ENCODE measurements at regions not wholly inside any gene's neighbourhood (a gene's known extent, or its start where the extent isn't known, plus 50 kb on each side); places are given as distances from the start of the nearest gene placed in this dataset.
"Not testable (repeated sequence)": the region's sequence is repeated elsewhere in the genome, so short reads cannot be mapped to it uniquely, and the experiment has no call there.

DNA sequence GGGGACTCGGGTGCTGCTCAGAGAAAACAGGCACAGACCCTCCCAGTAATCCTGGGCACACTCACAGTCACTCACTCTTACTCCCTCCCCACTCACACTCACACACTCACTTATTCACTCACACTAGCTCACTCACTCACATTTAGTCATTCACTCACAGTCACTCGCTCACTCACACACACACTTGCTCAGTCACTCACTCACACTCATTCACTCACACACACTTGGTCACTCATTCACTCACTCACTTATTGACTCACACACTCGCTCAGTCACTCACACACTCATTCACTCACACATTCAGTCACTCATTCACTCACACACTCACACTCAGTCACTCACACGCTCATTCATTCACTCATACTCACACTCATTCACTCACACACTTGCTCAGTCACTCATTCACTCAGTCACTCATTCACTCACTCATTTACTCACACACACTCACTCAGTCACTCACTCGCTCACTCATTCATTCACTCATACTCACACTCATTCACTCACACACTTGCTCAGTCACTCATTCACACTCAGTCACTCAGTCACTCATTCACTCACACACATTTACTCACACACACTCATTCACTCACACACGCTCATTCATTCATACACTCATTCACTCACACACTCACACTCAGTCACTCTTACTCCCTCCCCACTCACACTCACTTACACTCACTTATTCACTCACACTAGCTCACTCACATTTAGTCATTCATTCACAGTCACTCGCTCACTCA, 164.2 kb upstream of the C1orf174 start:
- DNase-seq, result no peak

DNA sequence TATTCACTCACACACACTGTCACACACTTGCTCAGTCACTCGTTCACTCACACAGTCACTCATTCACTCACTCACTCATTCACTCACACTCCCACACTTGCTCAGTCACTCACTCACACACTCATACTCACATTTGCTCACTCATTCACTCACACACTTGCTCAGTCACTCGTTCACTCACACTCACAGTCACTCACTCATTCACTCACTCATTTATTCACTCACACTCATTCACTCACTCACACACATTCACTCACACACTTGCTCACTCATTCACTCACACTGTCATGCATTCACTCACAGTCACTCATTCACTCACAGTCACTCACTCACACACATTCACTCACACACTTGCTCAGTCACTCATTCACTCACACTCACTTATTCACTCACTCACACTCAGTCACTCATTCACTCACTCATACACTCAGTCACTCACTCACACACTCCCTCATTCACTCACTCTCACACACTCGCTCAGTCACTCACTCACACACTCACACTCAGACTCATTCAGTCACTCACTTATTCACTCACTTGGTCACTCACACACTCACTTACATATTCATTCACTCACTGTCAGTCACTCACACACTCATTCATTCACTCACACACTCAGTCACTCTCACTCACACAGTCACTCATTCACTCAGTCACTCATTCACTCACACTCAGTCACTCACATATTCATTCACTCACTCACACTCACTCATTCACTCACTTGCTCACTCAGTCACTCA, 167.0 kb upstream of the C1orf174 start:
- DNase-seq, result no peak

DNA sequence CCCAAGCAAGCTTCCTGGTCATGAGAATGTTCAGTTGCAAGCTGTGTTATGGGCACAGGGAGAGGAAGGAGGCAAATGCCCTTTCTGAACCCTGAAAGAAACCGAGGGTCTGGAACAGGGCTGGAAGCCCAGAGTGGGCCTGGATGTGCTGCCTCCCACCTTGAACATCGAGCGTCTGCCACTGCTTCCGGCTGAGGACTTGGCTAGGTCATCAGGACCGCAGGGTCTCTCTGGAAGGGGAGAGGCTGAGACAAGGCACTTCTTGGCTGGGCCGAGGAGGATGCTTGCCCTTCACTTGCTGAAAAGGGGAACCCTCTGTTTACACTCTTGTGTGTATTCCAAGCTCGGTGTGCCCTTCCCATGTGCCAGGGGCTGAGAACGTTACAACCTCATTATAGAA, 168.0 kb upstream of the C1orf174 start:
- no peak for DNase-seq

DNA sequence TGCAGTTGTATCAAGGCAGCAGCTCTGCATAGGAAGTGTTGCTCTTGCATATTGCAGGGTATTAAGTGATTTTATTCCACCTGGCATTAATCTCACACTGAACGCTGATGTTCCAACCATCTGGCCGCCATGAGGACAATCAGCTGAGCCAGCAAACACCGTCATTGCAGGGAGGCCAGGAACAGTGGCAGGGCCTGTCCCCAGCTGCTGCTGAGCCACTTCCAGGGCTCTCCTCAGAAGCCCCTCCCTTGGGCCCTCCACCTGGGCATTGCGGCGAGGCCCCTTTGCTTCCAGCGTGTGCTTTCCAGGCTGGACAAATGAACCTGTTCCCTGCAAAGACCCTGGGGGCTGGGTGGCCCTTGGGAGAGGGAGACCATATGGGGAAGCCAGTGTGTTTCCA, 171.6 kb upstream of the C1orf174 start:
- no peak for DNase-seq

DNA sequence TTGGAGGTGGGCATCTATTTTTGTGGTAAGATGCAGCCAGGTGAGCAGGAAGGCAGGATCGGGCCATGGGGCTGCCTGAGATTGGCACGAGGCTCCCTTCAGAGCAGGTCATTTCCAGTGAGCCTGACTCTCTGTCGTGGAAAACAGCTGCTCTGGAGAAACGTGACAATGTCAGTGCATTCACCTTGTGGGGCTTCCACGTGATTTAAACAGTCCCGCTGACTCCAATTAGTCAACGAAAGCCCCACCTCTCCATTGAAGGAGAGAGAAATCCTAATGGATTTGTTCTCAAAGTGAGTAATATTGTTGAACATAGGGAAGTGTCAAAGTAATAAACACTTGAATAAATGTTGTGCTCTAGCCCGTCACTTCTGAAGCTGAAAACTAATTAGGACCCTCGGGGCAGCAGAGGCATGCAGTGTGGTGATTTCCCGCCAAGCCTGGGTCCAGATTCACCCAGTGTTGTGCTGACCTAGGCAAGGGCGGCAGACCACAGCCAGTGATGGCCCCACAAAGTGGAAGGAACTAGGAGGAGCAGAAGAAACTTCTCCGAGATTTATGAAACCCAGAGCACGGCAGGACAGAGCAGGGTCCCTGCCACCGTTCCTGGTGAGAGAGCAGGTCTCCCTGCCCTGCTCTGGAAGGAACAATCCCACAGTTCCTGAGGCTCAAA, 172.5 kb upstream of the C1orf174 start:
- no peak for DNase-seq

DNA sequence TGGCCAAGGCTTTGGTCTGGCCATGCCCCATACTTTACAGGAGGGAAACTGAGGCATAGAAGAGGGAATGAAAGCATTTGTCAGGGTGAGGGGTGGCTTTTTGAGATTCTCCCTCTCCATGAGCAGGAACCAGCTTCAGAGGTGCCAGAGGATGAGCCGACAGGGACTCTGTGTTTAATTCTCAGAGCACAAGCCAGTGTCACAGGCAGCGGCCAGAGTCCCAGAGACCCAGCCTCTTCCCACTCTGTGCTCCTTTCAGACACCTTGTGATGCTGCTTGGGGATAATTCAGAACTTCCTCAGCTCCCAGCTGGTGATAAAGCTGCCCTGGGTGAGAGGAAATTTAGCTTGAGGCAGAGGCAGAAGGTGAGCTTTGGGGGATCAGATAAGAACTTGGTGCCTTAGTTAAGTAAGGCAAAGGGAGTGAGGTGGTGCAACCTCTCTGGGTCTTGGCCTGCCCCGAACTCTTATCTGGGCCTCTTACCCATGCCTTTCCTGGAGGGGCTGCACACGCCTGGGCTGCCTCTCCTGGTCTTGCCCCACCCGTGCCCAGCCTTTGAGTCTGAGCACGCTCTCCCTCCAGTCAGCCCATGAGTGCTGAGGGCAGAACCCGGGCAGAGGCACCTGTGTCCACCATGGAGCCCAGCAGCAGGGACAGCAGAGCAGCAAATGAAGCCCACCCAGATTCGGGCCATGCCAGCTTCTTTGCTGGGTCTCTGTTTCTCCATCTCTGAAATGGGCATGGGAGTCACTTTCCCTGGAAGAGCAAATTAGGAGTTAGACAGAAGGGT, 175.6 kb upstream of the C1orf174 start:
- no peak for DNase-seq

DNA sequence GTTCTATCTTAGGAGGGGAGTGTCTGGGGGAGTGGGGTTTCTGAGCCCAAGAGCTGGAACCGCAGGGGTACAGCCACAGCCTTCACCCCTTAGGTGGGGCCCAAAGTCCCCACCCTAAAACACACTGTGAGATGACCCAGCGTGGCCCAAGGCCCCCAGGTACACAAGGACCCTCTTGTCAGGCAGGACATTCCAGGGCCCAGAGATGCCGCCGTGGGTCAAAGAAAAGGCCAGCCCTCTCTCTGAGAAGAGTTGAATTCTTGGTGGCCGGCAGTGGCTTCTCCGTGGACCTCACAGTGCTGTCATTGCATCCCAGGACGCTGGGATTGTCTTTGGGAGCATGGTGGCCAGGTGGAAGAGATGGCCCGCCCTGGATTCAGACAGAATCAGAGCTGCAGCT, 176.3 kb upstream of the C1orf174 start:
- DNase-seq, result no peak

DNA sequence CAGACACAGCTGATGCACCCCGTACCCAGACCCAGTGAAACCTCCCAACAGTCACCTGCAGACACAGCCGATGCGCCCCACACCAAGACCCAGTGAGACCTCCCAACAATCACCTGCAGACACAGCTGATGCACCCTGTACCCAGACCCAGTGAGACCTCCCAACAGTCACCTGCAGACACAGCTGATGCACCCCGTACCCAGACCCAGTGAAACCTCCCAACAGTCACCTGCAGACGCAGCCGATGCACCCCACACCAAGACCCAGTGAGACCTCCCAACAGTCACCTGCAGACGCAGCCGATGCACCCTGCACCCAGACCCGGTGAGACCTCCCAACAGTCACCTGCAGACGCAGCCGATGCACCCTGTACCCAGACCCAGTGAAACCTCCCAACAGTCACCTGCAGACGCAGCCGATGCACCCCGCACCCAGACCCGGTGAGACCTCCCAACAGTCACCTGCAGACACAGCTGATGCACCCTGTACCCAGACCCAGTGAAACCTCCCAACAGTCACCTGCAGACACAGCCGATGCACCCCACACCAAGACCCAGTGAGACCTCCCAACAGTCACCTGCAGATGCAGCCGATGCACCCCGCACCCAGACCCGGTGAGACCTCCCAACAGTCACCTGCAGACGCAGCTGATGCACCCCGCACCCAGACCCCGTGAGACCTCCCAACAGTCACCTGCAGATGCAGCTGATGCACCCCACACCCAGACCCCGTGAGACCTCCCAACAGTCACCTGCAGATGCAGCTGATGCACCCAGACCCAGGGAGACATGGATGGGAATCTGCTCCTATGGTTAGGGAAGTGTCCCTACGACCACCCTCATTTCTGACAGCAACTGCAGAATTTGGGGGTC, 178.3 kb upstream of the C1orf174 start:
- DNase-seq, result not testable (repeated sequence)

DNA sequence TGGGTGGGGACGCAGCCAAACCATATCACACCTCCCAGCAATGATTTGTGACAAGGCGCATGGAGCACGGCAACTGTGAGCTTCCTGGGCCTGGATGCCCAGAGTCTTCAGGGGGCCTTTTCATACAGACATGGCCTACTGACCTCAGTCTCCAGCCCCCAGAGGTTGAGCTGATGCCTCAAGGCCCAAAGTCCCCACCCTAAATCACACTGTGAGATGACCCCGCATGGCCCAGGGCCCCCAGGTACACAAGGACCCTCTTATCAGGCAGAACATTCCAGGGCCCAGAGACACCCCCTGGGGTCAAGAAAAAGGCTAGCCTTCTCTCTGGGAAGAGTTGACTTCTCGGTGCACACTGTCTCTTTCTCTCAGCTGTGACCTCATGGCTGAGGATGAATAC, 179.7 kb upstream of the C1orf174 start:
- no peak for DNase-seq

DNA sequence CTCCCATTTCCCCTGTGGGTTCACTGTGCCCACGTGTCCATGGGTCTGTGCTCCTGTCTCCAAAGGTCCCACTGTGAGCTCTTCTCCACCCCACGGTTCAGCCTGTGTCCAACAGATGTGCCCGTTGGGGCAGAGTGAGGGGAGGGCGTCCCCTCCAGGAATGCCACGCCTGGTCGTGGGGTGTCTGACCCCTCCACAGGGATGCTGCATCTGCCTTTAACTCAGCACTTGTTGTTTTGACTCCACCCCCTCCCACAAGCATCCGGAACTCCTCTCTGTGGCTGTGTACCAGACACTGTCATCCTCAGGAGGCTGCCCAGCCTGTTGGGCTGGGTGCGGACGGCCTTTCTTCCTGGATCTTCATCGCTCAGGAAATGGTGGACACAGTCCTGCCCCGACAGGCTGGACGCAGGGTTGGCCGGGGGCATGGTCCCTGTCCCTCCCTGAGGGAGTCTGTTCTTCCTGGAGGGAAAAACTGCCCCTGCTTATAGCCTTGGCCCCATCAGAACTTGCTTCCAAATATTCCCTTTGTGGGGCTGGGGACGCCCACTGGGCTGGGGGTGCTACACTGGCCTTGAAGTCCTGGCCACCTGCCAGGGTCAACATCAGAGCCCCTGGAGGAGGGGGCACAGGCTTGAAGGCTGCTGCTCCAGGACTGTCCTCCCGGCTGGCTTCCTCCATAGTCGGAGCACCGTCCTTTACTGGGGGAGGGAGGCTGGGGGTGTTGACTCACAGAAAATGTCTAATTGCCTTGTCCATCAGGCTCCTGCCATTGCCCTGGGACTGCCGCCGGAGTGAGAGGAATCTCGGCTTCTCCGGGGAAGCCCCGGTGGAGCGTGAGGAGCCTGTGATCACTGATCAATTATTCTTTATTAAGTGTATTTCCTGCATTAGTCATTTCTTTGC, 182.0 kb upstream of the C1orf174 start:
- DNase-seq, result no peak

DNA sequence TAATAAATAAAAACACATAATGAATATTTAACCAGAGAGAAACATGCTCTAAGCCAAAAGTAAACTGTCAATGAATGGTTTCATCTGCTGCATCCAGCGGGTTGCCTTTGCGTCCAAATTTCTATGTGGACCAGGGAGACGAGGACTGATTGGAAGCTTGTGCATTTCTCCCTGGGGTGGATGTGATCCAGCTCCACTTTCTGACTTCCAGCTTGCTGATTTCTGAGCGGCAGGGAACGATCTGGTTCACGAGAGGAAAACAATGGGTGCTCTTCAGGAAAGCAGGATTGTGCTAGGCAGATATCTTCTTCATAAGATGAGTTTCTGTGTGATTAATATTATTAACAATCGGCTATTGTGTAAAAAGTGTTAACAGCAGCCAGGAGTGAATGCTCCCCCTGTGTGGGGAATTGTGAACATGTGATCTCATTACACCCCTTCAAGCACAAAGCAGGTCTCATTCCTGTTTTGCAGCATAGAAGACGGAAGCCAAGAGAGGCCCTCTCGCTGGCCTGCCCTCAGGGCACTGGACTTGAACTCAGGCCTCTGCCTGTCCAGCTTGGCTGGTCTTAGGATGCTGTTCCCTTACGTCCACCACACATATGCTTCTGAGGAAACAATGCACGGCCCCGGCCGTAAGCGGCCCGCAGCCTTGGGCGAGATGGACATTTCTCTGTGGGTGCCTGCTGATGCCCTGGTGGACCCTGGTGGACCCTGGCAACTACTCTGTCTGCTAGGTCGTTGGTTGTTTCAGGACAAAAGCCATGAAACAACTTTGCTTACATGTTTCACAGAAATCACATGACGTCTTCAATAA, 183.4 kb upstream of the C1orf174 start:
- peak; percentile 8 for DNase-seq

DNA sequence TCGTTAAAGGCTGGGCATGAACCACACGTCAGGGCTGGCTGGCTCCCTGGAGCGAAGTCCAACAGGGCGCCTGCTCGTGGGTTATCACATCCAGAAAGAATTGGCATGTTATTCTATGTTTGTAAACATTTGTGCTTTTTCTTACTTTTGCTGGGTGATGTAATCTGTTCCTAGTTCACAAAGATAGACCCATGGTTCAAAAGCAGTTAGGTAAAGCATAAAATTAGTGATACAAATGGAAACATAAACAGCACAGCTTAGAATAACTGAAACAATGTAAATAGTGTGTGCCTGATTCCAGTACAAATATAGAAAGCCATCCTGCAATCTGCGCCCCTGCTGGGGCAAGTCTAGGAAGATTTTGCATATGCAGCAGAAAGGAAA, 184.0 kb upstream of the C1orf174 start:
- no peak for DNase-seq

DNA sequence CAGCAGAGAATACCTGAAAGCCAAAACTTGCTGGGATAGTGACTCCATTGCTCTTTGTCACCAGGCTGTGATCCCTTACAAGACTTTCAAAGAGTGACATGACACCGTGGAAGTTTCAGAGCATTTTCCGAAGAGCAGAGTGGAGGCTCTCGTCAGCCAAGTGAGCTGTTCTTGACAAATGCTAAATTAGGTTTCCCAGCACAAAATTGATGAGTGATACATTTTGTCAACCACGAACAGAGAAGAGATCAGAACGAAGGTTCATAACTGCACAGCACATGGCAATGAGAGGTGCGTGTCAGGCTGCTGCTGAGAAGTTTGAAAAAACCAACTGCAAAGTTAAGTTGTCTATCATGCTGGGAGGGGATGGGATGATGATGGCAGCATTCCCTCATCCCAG, 184.4 kb upstream of the C1orf174 start:
- DNase-seq, result no peak

DNA sequence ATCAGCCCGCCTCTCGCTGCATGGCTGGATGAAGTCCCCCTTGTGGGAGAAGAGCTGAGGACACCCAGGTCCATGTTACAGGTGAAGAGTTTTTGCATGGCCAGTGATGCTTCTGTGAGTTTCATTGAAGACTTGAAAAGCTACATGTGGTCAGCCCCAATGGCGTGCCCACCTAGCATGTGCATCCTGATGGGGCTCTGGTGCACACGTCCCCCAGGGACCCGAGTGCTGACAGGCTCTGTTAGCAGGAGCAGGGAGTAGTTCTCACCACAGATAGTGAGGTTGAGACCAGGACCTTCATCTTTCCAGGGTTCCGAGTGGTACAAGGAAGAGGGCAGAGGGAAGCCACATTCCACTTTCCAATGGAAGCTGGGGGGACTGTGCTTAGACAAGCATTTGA, 184.8 kb upstream of the C1orf174 start:
- DNase-seq, result no peak

DNA sequence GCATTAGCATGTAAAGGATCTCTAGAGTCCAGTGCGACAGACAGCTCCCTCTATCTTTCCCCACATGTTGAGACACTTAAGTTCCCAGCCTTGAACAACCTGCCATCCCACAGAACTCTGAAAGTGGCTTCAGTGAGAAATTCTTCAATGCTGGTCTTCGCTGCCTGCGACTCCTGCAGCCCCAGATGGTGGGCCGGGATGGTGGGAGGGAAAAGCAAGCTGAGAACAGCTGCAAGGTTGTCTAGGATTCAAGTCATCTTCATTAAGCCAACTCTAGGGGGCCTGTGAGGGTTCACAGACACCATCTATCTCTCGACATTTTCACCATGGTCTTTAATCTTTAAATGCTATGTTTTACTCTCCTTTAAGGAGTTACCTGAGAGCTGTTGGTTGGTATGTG, 185.5 kb upstream of the C1orf174 start:
- no peak for DNase-seq

DNA sequence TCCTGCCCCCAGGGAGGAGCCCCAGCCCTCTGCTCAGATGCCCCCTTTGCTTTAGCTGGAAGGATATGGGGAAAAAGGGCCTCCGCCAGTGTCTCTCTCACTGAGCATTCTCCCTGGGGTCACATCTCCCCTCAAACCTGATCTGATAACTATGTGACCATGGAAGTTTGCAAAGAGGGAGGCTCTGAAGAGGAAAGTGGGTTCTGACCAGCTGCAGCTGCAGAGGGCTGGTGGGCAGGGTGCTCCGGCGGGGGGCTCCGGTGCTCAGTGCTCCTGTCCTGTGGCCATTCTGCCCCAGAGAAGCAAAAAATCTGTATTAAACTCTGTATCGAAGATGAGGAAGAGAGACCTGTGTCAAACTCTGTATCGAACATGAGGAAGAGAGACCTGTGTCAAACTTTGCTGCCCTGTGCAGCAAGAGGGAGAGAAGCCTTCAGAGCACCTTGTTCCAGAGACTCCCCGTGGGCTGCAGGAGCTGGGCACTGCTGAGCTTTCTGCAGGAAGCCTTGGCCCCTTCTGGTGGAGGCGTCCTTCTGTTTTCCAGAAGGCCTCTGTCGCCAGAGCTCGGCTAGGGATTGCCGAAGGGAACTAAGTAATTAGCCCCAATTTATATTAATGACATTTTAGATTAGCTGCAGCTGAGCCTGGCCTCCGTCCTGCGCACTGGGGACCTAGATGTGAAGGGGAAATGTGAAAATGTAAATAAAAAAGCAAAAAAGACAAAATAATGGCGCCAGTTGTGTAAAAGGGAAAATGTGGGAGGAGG, 186.2 kb upstream of the C1orf174 start:
- no peak for DNase-seq

DNA sequence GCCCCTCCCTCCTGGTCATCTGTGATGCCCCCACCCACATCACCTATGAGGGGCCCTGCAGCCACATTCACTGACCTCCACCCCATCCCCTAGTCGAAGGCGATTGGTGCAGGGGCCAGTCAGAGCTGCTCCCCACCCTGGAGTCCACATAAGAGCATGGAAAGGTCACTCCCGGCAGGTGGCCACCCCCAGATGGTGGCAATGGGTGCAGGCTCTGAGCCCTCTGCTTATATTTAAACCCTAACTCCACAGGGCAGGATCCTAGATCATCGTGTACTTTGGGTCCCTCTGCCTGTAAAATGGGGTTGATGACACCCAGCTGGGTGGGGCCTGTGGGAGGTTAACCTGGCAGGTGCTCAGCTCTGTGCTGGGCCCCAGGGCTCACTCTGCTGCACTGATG, 186.8 kb upstream of the C1orf174 start:
- DNase-seq, result no peak
